Astrocyte of the spinal cord (primary cell): ENCODE measurements at regions not wholly inside any gene's neighbourhood (a gene's known extent, or its start where the extent isn't known, plus 50 kb on each side); places are given as distances from the start of the nearest gene placed in this dataset.

Experiments
- DNase-seq: peaks from one replicate; pipeline ENCODE4 v3.0.0; 2011; ENCODE audit warnings: low read depth, low spot score
- H3K4me3 ChIP-seq: 2 replicates; pipeline ENCODE4 v1.5.1; 2011; ENCODE audit warnings: low read depth, mild to moderate bottlenecking, low read length, moderate library complexity
- in situ Hi-C: cut with HindIII; loops from 2 replicates; pipeline ENCODE4 v1.10.0; 2017; ENCODE audit warnings: low sequenced_read_pairs
- TF ChIP-seq, protein P1 (sequence below): IDR thresholded peaks from 2 replicates; pipeline ENCODE4 v1.5.1; 2012; ENCODE audit warnings: low read depth, mild to moderate bottlenecking, low read length, inconsistent platforms

DNA sequence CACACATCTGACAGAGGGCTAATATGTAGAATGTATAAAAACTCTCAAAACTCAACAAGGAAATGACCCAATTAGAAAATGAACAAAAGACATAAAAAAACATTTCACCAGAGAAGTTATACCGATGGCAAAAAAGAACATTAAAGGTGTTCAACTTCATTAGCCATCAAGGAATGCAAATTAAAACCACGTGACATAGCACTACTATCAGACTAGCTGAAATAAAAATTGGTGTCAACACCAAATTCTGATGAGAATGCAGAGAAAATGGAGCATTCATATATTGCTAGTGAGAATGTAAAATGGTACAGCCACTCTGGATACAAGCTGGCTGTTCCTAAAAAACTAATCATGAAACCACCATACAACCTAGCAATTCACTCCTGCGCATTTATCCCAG, 128.0 kb downstream of the INSIG2 start:
- in situ Hi-C loops = no loop called here
- no peak overlapping the region for H3K4me3 ChIP-seq
- TF ChIP-seq, protein P1, sequence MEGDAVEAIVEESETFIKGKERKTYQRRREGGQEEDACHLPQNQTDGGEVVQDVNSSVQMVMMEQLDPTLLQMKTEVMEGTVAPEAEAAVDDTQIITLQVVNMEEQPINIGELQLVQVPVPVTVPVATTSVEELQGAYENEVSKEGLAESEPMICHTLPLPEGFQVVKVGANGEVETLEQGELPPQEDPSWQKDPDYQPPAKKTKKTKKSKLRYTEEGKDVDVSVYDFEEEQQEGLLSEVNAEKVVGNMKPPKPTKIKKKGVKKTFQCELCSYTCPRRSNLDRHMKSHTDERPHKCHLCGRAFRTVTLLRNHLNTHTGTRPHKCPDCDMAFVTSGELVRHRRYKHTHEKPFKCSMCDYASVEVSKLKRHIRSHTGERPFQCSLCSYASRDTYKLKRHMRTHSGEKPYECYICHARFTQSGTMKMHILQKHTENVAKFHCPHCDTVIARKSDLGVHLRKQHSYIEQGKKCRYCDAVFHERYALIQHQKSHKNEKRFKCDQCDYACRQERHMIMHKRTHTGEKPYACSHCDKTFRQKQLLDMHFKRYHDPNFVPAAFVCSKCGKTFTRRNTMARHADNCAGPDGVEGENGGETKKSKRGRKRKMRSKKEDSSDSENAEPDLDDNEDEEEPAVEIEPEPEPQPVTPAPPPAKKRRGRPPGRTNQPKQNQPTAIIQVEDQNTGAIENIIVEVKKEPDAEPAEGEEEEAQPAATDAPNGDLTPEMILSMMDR = no peak
- DNase-seq = no peak

DNA sequence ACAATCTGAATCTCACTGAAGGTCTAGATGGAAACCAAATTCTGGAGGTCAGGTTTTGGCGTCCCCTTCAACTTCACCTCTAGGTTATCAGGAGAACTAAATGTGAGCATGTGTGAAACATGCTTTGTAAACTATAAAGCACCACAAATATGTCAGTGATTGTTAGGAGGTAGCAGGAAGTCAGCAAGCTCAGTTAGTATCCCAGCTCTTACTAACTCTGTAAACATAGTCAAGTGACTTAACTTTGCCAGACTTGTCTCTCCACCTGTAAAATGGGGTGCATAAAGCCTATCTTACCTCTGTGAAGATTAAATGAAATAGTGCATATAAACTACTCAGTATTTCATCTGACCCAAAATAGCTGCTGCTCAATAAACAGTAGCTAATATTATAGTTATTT, 121.5 kb downstream of the INSIG2 start:
- TF ChIP-seq, protein P1 = no peak
- no peak overlapping the region for H3K4me3 ChIP-seq
- no peak for DNase-seq
- in situ Hi-C loops = no loop called here

DNA sequence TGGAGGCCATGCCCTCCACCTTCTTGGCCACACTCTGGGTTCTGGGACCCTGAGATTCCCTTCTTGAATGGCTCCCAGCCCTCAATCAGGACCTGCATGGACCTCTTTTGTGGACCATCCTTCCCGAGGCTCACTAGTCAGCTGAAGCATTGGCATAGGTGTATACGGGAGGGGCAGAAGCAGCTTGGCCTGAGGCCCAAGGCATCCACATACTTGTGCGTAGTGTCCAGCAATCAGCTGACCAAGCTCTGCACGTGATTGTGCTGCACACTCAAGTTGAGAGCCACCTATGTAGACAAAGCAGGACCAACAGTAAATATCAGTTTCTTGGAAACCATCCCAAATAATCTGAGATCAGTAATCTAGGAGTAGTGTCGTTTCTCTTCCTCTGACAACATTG, 119.6 kb downstream of the INSIG2 start:
- H3K4me3 ChIP-seq = no peak overlapping the region
- TF ChIP-seq, protein P1 = no peak
- DNase-seq = no peak
- in situ Hi-C loops = no loop called here

DNA sequence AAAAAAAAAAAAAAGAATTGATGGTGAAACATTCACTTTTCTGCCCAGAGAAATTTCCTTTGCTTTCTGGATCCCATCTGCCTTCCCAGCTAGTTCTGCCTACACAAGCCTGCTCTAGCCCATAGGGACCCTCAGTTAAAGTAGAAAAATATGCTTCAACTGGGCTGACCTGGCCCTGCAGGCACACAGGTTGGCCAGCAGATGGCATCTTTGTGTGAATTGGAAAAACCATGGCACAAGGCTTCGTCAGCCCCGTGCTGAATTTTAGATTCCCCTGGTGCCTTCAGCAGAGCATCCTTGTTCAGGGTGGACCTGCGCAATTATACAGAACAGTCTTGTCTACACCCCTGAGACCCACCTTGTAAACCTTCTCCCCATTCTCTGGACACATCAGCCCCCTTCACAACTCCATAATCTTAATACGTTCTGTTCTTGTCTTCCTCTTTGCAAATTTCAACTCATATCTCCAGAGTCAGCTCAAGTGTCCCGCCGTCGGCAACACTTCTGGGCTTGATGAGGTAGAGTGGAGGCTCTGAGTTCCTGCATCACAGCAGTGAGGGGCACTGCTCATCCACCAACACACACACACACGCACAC, 114.5 kb downstream of the INSIG2 start:
- in situ Hi-C loops = no loop called here
- TF ChIP-seq, protein P1 = peak; percentile 92
- peak; percentile 48 for DNase-seq
- H3K4me3 ChIP-seq = no peak overlapping the region

DNA sequence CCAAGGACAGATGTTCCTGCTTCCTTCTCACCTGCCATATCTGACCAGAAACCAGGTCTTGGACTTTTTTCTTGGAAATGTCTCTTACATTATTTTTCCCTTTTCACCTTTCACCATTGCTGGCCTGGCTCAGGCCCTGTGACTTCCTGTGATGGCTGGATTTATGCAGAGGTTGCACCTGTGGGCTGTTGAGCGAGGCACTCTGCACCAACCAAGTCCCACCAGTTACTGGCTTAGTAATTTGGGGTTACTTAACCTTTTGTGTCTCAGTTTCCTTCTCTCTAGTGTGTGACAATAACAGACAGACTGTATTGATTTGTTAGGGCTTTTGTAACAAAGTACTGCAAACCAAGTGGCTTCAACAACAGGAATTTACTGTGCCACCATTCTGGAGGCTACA, 110.0 kb downstream of the INSIG2 start:
- in situ Hi-C loops = no loop called here
- no peak overlapping the region for H3K4me3 ChIP-seq
- DNase-seq = no peak
- TF ChIP-seq, protein P1 = no peak

DNA sequence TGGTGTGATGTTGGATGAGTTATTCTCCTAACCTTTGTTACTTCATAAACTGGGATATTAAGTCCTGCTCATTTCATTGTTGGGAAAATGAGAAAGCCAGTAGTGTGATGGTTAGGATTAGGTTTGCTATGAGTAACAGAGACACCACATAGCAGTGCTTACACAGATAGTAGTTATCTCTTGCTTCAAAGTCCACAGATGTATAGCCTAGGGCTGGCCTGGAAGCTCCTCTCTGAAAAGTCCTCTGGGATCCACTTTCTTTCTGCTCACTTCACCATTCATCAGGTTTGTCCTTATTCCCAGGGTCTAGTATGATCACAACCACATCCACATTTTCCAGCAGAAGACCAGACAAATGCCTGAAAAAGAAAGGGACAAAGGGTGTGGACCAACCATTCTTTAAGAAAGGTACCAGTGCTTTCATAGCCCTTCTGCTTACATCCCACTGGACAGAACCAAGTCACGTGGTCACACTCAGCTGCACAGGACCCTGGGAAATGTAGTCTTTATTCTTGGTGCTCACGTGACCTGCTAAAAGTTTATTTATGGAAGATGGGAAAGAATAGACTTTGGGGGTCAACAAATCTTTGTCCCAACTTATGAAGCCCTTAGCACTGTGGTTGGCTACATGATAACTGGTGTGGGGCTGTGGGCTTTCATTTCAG, 108.9 kb downstream of the INSIG2 start:
- H3K4me3 ChIP-seq = no peak overlapping the region
- DNase-seq = peak; percentile 2
- in situ Hi-C loops = no loop called here
- TF ChIP-seq, protein P1 = no peak
